ENCODE measurements at regions not wholly inside any gene's neighbourhood (a gene's known extent, or its start where the extent isn't known, plus 50 kb on each side); places are given as distances from the start of the nearest gene placed in this dataset.

DNA sequence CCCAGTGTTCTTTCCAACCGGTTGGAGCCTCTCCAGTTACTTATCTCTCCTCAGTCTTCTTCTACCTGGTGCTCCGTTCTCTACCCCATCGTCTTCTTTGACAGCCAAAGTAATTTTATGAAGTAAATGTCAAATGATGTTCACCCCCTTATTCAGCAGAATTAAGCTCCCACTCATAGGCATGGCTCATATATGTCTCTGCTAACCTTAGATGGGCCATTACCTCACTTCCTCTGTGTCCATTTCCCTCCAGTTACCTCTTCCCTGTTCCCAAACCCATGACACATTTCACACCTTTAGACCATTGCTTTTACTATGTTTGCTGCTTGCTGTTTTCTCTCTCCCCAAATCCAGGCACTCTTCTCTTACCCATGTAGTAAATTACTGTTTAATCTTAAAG lies 607.0 kb downstream of the RNF144A start:
- Histone ChIP-seq H2BK15ac (ENCODE audit: low read length) (no peak overlapping the region), H3K4me3 (ENCODE audit: low read length in 2 of 2) (no peak overlapping the region), H3K27ac (replicated peaks; ENCODE audit: low read length) (no peak overlapping the region), H3K14ac (ENCODE audit: low read length) (no peak overlapping the region), H3K27me3 (ENCODE audit: control insufficient read depth in 3 of 3, insufficient read depth in 3 of 3, low read depth in 1 of 3, low read length in 3 of 3) (no peaks in the 10 kb centered on the region), H3K23ac (ENCODE audit: low read depth, low read length, poor library complexity) (no peak overlapping the region), H2AFZ (ENCODE audit: low read length) (no peak overlapping the region), H3K79me1 (ENCODE audit: low read depth, low read length) (no peaks in the 10 kb centered on the region), H3K4ac (ENCODE audit: low read length) (no peak overlapping the region), H2BK120ac (ENCODE audit: low read depth, low read length) (no peak overlapping the region), H2AK5ac (ENCODE audit: low read depth, low read length) (no peak overlapping the region), H3K36me3 (replicated peaks in 1 of 2; ENCODE audit: control insufficient read depth in 2 of 2, insufficient read depth in 2 of 2, low read length in 2 of 2) (no peaks in the 10 kb centered on the region), H4K8ac (ENCODE audit: low read depth, low read length) (no peak overlapping the region), H2BK5ac (ENCODE audit: low read length) (no peak overlapping the region), H4K91ac (ENCODE audit: low read depth, low read length, poor library complexity) (no peak overlapping the region), H2BK12ac (ENCODE audit: low read length) (no peak overlapping the region), H3K4me2 (ENCODE audit: insufficient read depth, low read length, poor library complexity, severe bottlenecking) (no peak overlapping the region), H3K9me3 (replicated peaks in 1 of 2; ENCODE audit: control insufficient read depth in 2 of 2, insufficient read depth in 1 of 2, low read depth in 1 of 2, low read length in 2 of 2) (peaks cover 0 to 4% of the 10 kb centered on the region in 2 donors), H3K9ac (ENCODE audit: low read depth, low read length, poor library complexity) (no peak overlapping the region), H3K4me1 (ENCODE audit: control insufficient read depth in 2 of 2, insufficient read depth in 1 of 2, low read depth in 1 of 2, low read length in 2 of 2) (no peaks in the 10 kb centered on the region), H3K18ac (ENCODE audit: low read length) (no peak overlapping the region)
- no peak for DNase-seq (ENCODE audit: low spot score)
- no CpG with 5 or more reads among the region's 3 CpGs for WGBS, 2 donors (ENCODE audit: extremely low coverage in 2 of 2, insufficient read length in 2 of 2, insufficient replicate concordance in 1 of 2)

GRCh38 chr2:7525746-7526145 lies 608.5 kb downstream of the RNF144A start:
- H3K18ac ChIP-seq (ENCODE audit: low read length), result no peak overlapping the region
- WGBS, 2 donors (ENCODE audit: extremely low coverage in 2 of 2, insufficient read length in 2 of 2, insufficient replicate concordance in 1 of 2), result no CpG with 5 or more reads among the region's 1 CpG

DNA sequence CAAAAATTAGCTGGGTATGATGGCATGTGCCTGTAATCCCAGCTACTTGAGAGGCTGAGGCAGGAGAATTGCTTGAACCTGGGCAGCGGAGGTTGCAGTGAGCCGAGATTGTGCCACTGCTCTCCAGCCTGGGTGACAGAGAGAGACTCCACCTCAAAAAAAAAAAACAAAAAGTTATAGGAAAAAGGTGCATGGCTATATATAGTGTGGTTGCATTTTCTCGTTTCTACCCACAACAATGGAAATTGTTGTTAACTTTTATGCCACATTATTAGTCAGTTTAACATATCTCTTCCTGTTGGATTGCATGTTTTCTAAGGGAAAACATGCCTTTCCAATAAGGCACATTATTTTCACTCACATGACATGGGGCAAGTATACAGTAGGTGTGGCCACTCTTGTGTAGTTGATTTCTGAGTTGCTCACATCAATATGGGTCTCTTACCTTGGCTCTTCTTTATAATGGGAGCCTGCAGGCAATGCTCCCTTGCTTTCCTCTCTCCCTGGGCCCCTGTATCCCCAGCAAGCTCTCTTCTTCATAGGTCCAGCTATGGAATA lies 610.0 kb downstream of the RNF144A start:
- Histone ChIP-seq H3K4ac (ENCODE audit: low read length) (no peak overlapping the region), H3K9ac (ENCODE audit: low read depth, low read length, poor library complexity) (no peak overlapping the region), H3K14ac (ENCODE audit: low read length) (no peak overlapping the region), H4K8ac (ENCODE audit: low read depth, low read length) (no peak overlapping the region), H3K27ac (replicated peaks; ENCODE audit: low read length) (no peak overlapping the region), H3K9me3 (replicated peaks in 1 of 2; ENCODE audit: control insufficient read depth in 2 of 2, insufficient read depth in 1 of 2, low read depth in 1 of 2, low read length in 2 of 2) (peaks cover 11 to 18% of the 10 kb centered on the region in 2 donors), H4K91ac (ENCODE audit: low read depth, low read length, poor library complexity) (no peak overlapping the region), H2AK5ac (ENCODE audit: low read depth, low read length) (no peak overlapping the region), H3K23ac (ENCODE audit: low read depth, low read length, poor library complexity) (no peak overlapping the region), H3K4me1 (ENCODE audit: control insufficient read depth in 2 of 2, insufficient read depth in 1 of 2, low read depth in 1 of 2, low read length in 2 of 2) (no peaks in the 10 kb centered on the region), H2BK120ac (ENCODE audit: low read depth, low read length) (no peak overlapping the region), H2AFZ (ENCODE audit: low read length) (no peak overlapping the region), H3K27me3 (ENCODE audit: control insufficient read depth in 3 of 3, insufficient read depth in 3 of 3, low read depth in 1 of 3, low read length in 3 of 3) (no peaks in the 10 kb centered on the region), H3K79me1 (ENCODE audit: low read depth, low read length) (no peaks in the 10 kb centered on the region), H3K4me3 (ENCODE audit: low read length in 2 of 2) (no peak overlapping the region), H3K4me2 (ENCODE audit: insufficient read depth, low read length, poor library complexity, severe bottlenecking) (no peak overlapping the region), H2BK12ac (ENCODE audit: low read length) (no peak overlapping the region), H3K36me3 (replicated peaks in 1 of 2; ENCODE audit: control insufficient read depth in 2 of 2, insufficient read depth in 2 of 2, low read length in 2 of 2) (no peaks in the 10 kb centered on the region), H2BK5ac (ENCODE audit: low read length) (no peak overlapping the region), H2BK15ac (ENCODE audit: low read length) (no peak overlapping the region), H3K18ac (ENCODE audit: low read length) (no peak overlapping the region)
- no CpG with 5 or more reads among the region's 3 CpGs for WGBS, 2 donors (ENCODE audit: extremely low coverage in 2 of 2, insufficient read length in 2 of 2, insufficient replicate concordance in 1 of 2)
- DNase-seq (ENCODE audit: low spot score), result no peak

More at GRCh38 chr2:7525746-7526145, 608.5 kb downstream of the RNF144A start:
- H3K9me3 ChIP-seq (replicated peaks in 1 of 2; ENCODE audit: control insufficient read depth in 2 of 2, insufficient read depth in 1 of 2, low read depth in 1 of 2, low read length in 2 of 2), result peaks cover 6 to 11% of the 10 kb centered on the region in 2 donors
- H2AFZ ChIP-seq (ENCODE audit: low read length), result no peak overlapping the region
- H2BK15ac ChIP-seq (ENCODE audit: low read length), result no peak overlapping the region
- no peaks in the 10 kb centered on the region for H3K36me3 ChIP-seq (replicated peaks in 1 of 2; ENCODE audit: control insufficient read depth in 2 of 2, insufficient read depth in 2 of 2, low read length in 2 of 2)
- H2BK5ac ChIP-seq (ENCODE audit: low read length), result no peak overlapping the region
- H3K79me1 ChIP-seq (ENCODE audit: low read depth, low read length), result no peaks in the 10 kb centered on the region
- no peak overlapping the region for H3K23ac ChIP-seq (ENCODE audit: low read depth, low read length, poor library complexity)
- no peak overlapping the region for H2AK5ac ChIP-seq (ENCODE audit: low read depth, low read length)
- H3K14ac ChIP-seq (ENCODE audit: low read length), result no peak overlapping the region
- H4K8ac ChIP-seq (ENCODE audit: low read depth, low read length), result no peak overlapping the region
- no peak overlapping the region for H3K4ac ChIP-seq (ENCODE audit: low read length)
- H2BK120ac ChIP-seq (ENCODE audit: low read depth, low read length), result no peak overlapping the region
- H2BK12ac ChIP-seq (ENCODE audit: low read length), result no peak overlapping the region
- no peak overlapping the region for H3K27ac ChIP-seq (replicated peaks; ENCODE audit: low read length)
- H3K4me3 ChIP-seq (ENCODE audit: low read length in 2 of 2), result no peak overlapping the region
- H3K4me1 ChIP-seq (ENCODE audit: control insufficient read depth in 2 of 2, insufficient read depth in 1 of 2, low read depth in 1 of 2, low read length in 2 of 2), result no peaks in the 10 kb centered on the region
- H3K27me3 ChIP-seq (ENCODE audit: control insufficient read depth in 3 of 3, insufficient read depth in 3 of 3, low read depth in 1 of 3, low read length in 3 of 3), result no peaks in the 10 kb centered on the region
- DNase-seq (ENCODE audit: low spot score), result no peak
- no peak overlapping the region for H3K4me2 ChIP-seq (ENCODE audit: insufficient read depth, low read length, poor library complexity, severe bottlenecking)
- no peak overlapping the region for H3K9ac ChIP-seq (ENCODE audit: low read depth, low read length, poor library complexity)
- H4K91ac ChIP-seq (ENCODE audit: low read depth, low read length, poor library complexity), result no peak overlapping the region

DNA sequence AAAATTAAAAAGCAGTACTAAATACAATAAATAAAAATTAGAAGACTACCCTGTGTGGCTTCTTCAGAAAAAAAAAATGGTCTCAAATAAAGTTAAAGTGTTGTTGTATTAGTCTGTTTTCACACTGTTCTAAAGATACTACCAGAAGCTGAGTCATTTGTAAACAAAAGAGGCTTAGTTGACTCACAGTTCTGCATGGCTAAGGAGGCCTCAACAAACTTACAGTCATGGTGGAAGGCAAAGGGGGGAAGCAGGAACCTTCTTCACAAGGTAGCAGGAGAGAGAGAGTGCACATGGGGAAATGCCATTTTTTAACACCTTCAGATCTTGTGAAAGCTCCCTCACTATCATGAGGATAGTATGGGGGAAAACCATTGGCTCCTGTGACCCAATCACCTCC lies 612.8 kb downstream of the RNF144A start:
- H3K14ac ChIP-seq (ENCODE audit: low read length), result no peak overlapping the region
- no peak overlapping the region for H3K4me3 ChIP-seq (ENCODE audit: low read length in 2 of 2)
- no peak overlapping the region for H3K23ac ChIP-seq (ENCODE audit: low read depth, low read length, poor library complexity)
- H3K9ac ChIP-seq (ENCODE audit: low read depth, low read length, poor library complexity), result no peak overlapping the region
- DNase-seq (ENCODE audit: low spot score), result no peak
- no peak overlapping the region for H3K18ac ChIP-seq (ENCODE audit: low read length)
- H3K27ac ChIP-seq (replicated peaks; ENCODE audit: low read length), result no peak overlapping the region
- H2BK15ac ChIP-seq (ENCODE audit: low read length), result no peak overlapping the region
- peaks cover 11 to 18% of the 10 kb centered on the region in 2 donors for H3K9me3 ChIP-seq (replicated peaks in 1 of 2; ENCODE audit: control insufficient read depth in 2 of 2, insufficient read depth in 1 of 2, low read depth in 1 of 2, low read length in 2 of 2)
- no peak overlapping the region for H2AK5ac ChIP-seq (ENCODE audit: low read depth, low read length)
- H3K79me1 ChIP-seq (ENCODE audit: low read depth, low read length), result no peaks in the 10 kb centered on the region
- H2AFZ ChIP-seq (ENCODE audit: low read length), result no peak overlapping the region
- H3K4ac ChIP-seq (ENCODE audit: low read length), result no peak overlapping the region
- no peak overlapping the region for H3K4me2 ChIP-seq (ENCODE audit: insufficient read depth, low read length, poor library complexity, severe bottlenecking)
- H4K91ac ChIP-seq (ENCODE audit: low read depth, low read length, poor library complexity), result no peak overlapping the region
- H3K27me3 ChIP-seq (ENCODE audit: control insufficient read depth in 3 of 3, insufficient read depth in 3 of 3, low read depth in 1 of 3, low read length in 3 of 3), result no peaks in the 10 kb centered on the region
- no peak overlapping the region for H2BK120ac ChIP-seq (ENCODE audit: low read depth, low read length)
- no peaks in the 10 kb centered on the region for H3K4me1 ChIP-seq (ENCODE audit: control insufficient read depth in 2 of 2, insufficient read depth in 1 of 2, low read depth in 1 of 2, low read length in 2 of 2)
- H2BK5ac ChIP-seq (ENCODE audit: low read length), result no peak overlapping the region
- no peaks in the 10 kb centered on the region for H3K36me3 ChIP-seq (replicated peaks in 1 of 2; ENCODE audit: control insufficient read depth in 2 of 2, insufficient read depth in 2 of 2, low read length in 2 of 2)
- no peak overlapping the region for H2BK12ac ChIP-seq (ENCODE audit: low read length)
- no peak overlapping the region for H4K8ac ChIP-seq (ENCODE audit: low read depth, low read length)

Measured in neuronal stem cell (in vitro differentiated cells).